OCI-LY7 (cell line): ENCODE measurements at regions not wholly inside any gene's neighbourhood (a gene's known extent, or its start where the extent isn't known, plus 50 kb on each side); places are given as distances from the start of the nearest gene placed in this dataset.

Experiments used
- CTCF ChIP-seq: fragments of 200-600 bp; sonication (generic); conservative IDR thresholded peaks from 2 replicates; pipeline ENCODE4 v1.5.1; 2014; ENCODE audit warnings: mild to moderate bottlenecking, antibody characterized with exemption, low read length, moderate library complexity, mixed read lengths
- EZH2phosphoT487 ChIP-seq: fragments of 200-600 bp; sonication (generic); IDR thresholded peaks from 2 replicates; pipeline ENCODE4 v1.6.1; 2018; ENCODE audit warnings: low read depth, borderline replicate concordance, mild to moderate bottlenecking, mixed run types, antibody characterized with exemption, low read length, moderate library complexity, mixed read lengths

DNA sequence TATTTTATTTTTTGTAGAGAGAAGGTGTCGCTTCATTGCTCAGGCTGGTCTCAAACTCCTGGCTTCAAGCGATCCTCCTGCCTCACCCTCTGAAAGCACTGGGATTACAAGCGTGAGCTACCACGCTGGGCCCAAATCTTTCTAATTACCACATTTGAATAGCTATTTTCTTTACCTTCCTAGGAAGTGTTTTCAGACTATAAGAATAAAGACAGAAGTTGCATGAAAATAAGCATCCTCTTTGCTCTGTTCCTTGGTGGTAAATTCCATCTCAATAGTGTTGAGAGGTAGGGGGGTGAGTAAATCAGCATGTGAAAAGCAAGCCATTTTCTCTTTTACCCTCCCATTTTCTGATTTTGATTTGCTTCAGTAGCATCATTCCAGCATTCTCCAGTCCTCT is 122.4 kb downstream of the LARP7 start:
- TF ChIP-seq CTCF (no peak), EZH2phosphoT487 (no peak)
